Rectal smooth muscle tissue (tissue), 1 donor: ENCODE measurements at regions not wholly inside any gene's neighbourhood (a gene's known extent, or its start where the extent isn't known, plus 50 kb on each side); places are given as distances from the start of the nearest gene placed in this dataset.

Source experiments
- H3K27ac ChIP-seq: one replicate; pipeline ENCODE4 v1.7.0; 2013; ENCODE audit warnings: low read depth, low read length, inconsistent platforms
- H3K27me3 ChIP-seq: one replicate; pipeline ENCODE4 v1.7.0; 2013; ENCODE audit warnings: low read length; ENCODE audit not compliant: control insufficient read depth, insufficient read depth
- H3K36me3 ChIP-seq: one replicate; pipeline ENCODE4 v1.7.0; 2013; ENCODE audit warnings: low read length; ENCODE audit not compliant: control insufficient read depth, insufficient read depth
- H3K4me1 ChIP-seq: one replicate; pipeline ENCODE4 v1.7.0; 2013; ENCODE audit warnings: low read length; ENCODE audit not compliant: control insufficient read depth, insufficient read depth
- H3K4me3 ChIP-seq: one replicate; pipeline ENCODE4 v1.7.0; 2013; ENCODE audit warnings: low read length
- H3K9ac ChIP-seq: one replicate; pipeline ENCODE4 v1.7.0; 2013; ENCODE audit warnings: low read length

GRCh38 chr15:69794645-69795469, 302.9 kb downstream of the TLE3 start:
- no peak overlapping the region for H3K9ac ChIP-seq
- H3K4me1 ChIP-seq, result peaks cover 2% of the 10 kb centered on the region
- H3K27me3 ChIP-seq, result no peaks in the 10 kb centered on the region
- no peak overlapping the region for H3K4me3 ChIP-seq
- H3K27ac ChIP-seq, result peak overlapping the region; percentile 64
- H3K36me3 ChIP-seq, result no peaks in the 10 kb centered on the region

DNA sequence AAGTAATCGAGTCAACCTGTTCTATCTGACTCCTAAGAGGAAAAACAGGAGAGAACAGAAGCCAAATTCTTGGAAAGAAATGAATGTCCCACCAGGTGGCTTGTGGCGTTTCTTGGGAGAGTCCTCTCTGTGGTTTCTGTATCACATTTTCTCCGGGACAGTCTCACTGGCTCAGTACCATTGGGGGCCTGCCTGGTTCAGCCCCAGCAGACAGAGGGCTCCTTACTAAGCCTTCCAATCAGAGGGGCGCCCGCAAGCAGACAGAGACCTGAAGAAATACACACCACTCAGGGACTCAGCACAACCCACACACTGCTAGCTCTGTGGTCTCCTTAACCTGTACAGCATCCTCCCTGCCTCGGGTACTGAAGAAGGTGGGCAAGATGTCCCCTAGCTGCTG, 302.1 kb downstream of the TLE3 start:
- Histone ChIP-seq H3K9ac (no peak overlapping the region), H3K4me1 (peaks cover 2% of the 10 kb centered on the region), H3K27ac (peak overlapping the region; percentile 44), H3K27me3 (no peaks in the 10 kb centered on the region), H3K4me3 (no peak overlapping the region), H3K36me3 (no peaks in the 10 kb centered on the region)

DNA sequence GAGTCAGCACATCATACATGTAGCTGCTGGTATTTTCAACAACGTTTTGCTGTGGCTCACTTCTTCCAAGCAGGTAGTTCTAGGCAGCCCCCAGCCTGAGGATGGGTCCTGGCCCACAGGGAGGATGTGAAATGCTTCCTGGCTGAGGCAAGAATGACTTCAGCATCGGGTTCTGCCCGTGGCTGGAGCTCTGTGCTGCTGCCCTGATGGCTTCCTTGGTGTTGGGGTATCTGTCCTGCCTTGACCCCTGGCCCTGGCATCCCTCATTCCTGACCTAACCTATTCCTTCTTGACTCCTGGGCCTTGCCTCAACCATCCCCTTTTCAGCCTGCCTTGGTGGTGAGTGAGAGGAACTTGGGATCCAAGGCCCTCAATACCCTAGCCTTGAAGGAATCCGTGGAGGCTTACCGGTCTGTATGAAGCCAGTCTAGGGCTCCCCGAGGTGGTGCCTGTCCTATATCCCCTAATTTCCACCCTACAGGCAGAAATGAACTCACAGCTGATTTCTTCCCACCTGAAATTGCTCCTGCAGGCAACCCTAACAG, 300.6 kb downstream of the TLE3 start:
- Histone ChIP-seq H3K4me1 (peaks cover 2% of the 10 kb centered on the region), H3K4me3 (no peak overlapping the region), H3K27ac (no peak overlapping the region), H3K27me3 (no peaks in the 10 kb centered on the region), H3K9ac (no peak overlapping the region), H3K36me3 (no peaks in the 10 kb centered on the region)

- no peaks in the 10 kb centered on the region for H3K27me3 ChIP-seq
- H3K9ac ChIP-seq, result no peak overlapping the region
- H3K36me3 ChIP-seq, result no peaks in the 10 kb centered on the region
- no peak overlapping the region for H3K4me3 ChIP-seq
- H3K27ac ChIP-seq, result no peak overlapping the region
- H3K4me1 ChIP-seq, result peaks cover 2% of the 10 kb centered on the region
Observed at GRCh38 chr15:69797615-69798014, 300.1 kb downstream of the TLE3 start.

DNA sequence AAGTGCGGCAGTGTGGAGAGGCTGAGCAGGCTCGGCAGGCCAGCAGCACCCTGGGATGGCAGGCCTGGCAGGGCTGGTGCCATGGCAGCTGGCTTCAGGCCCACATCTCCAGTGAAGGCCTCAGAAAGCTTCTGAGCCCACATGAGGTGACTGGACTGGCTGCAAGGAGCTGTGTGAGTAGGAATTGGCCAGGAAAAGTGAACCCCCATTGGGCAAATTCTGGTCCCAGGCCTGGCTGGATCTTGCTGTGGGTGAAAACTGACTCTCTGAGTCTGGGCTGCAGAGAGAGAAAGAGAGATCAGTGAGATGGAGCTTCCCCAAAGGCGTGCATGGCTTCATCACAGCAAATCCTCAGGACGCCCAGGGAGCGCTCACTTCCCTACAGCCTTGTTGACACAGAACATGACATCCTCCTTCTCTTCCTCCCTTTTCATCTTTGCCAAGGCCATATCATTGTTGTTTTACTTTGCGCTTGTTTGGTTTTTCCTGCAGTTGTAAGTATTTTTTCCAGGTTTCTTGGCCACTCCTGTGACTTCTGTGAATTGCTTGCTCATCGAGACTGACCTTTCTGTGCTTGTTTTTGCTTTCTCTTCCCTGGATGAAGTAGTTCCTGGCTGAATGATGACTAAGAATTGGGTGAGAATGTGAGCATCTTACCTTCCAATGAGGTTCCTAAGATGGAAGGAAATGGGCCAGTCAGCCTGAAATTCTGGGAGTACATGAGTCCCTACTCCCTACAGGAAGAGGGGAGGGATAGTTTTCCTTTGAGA, 299.1 kb downstream of the TLE3 start:
- Histone ChIP-seq H3K27me3 (no peaks in the 10 kb centered on the region), H3K4me3 (no peak overlapping the region), H3K36me3 (no peaks in the 10 kb centered on the region), H3K9ac (no peak overlapping the region), H3K4me1 (peaks cover 2% of the 10 kb centered on the region), H3K27ac (no peak overlapping the region)

DNA sequence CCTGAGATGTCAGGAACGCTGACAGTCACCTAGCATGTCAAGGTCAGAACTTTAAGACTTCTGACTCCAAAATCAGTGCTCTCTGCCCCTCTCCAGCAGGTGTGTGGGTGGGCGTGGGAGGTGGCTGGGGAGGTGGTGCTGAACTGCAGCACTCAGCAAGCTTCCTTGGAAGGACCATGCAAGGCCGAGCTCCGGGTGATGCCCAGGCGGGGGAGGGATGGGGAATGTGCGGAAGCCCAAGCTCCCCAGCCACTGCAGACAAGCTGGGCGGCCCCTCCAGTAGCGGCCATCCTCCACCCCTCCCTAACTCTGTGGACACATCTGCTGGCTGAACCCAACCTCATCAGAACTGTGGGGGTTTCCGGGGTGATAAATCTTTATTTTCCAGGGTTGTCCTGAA, 296.6 kb downstream of the TLE3 start:
- Histone ChIP-seq H3K27me3 (no peaks in the 10 kb centered on the region), H3K4me1 (no peaks in the 10 kb centered on the region), H3K27ac (no peak overlapping the region), H3K36me3 (no peaks in the 10 kb centered on the region), H3K9ac (no peak overlapping the region), H3K4me3 (no peak overlapping the region)

- no peaks in the 10 kb centered on the region for H3K36me3 ChIP-seq
- H3K27me3 ChIP-seq, result no peaks in the 10 kb centered on the region
- no peak overlapping the region for H3K4me3 ChIP-seq
- H3K9ac ChIP-seq, result no peak overlapping the region
- no peaks in the 10 kb centered on the region for H3K4me1 ChIP-seq
- no peak overlapping the region for H3K27ac ChIP-seq
Observed at GRCh38 chr15:69802432-69802831, 295.3 kb downstream of the TLE3 start.

DNA sequence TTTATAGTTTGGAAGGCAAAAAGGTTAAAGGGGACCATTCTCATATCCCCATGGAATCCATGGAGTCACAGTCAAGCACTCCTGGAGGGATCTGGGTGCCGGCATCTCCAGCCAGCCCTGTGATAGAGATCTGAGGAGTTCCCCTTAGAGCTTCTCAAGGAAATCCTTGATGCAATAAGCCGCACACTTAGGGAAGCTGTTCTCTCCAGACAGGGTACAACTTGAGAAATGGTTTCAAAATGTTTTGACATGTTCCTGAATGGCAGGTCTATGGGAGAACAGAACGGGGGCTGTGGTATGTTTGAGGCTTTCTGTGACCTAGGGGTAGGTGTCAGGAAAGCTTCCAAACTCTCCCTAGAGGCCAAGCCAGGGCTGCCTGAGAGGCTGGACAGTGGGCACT, 292.9 kb downstream of the TLE3 start:
- H3K36me3 ChIP-seq, result no peaks in the 10 kb centered on the region
- no peaks in the 10 kb centered on the region for H3K27me3 ChIP-seq
- H3K4me1 ChIP-seq, result no peaks in the 10 kb centered on the region
- H3K27ac ChIP-seq, result no peak overlapping the region
- no peak overlapping the region for H3K9ac ChIP-seq
- no peak overlapping the region for H3K4me3 ChIP-seq

DNA sequence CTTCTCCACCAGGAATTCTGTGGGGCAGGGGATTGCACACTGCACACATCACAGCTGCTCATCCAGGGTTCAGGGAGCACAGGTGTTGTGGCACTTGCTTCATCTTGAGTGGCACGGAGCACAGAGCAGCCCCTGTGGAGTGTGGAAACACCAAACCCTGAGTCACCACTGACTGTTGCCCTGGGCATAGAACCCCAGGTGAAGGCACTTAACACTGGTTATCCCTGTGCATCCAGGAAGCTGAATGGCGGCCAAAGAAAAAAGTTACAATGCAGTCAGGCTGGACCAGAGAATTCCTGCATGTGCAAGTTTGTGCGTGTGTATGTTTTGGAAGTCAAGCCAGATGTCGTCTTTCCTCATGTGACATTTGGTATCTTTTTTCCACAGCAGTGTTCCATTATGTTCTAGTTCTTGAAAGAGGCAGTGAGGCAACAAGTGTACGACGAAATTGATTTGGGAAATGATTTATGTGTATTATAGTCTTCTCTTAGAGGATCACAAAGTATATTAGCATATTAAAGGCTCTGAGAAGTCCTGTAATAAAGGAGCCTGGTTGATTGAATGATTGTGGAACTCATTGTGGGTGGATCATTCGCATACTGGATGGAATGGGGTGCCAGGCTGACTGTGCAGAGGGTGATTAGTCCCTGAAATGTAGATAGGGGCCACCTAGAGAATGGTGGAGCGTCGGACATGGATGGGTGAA, 292.3 kb downstream of the TLE3 start:
- H3K27ac ChIP-seq, result no peak overlapping the region
- H3K36me3 ChIP-seq, result no peaks in the 10 kb centered on the region
- no peak overlapping the region for H3K4me3 ChIP-seq
- no peaks in the 10 kb centered on the region for H3K27me3 ChIP-seq
- H3K4me1 ChIP-seq, result no peaks in the 10 kb centered on the region
- no peak overlapping the region for H3K9ac ChIP-seq

DNA sequence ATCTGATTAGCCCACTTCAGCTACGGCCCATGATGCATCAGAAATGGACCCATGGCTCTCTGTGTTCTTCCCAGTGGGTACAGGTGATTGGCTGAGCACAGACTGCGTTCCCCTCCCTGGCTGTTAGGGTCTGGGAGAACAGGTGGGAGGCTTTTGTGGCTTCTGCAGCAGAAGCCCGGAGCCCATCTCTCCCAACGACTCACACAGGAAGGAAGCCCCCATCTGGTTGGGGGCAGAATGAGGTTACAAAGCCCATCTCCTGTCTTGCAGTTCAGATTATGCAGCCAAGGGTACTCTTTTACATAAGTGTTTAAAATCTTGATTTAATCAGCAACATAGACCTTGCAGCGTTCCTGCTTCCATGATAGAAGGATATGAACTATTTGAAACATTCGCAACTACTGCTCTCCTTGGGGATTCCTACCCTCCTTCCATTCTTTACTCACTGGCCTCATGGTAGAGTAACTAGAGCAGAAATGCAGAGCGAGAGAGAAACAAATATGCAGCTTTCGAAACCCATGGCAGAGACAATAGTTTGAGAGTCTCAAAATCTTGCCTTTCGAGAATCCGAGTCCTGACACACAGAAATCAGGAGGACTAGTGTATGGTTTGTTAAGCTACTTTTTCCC, 291.3 kb downstream of the TLE3 start:
- Histone ChIP-seq H3K4me1 (no peaks in the 10 kb centered on the region), H3K4me3 (no peak overlapping the region), H3K9ac (no peak overlapping the region), H3K36me3 (no peaks in the 10 kb centered on the region), H3K27me3 (no peaks in the 10 kb centered on the region), H3K27ac (no peak overlapping the region)

GRCh38 chr15:69807721-69808120, 290.0 kb downstream of the TLE3 start:
- no peaks in the 10 kb centered on the region for H3K27me3 ChIP-seq

DNA sequence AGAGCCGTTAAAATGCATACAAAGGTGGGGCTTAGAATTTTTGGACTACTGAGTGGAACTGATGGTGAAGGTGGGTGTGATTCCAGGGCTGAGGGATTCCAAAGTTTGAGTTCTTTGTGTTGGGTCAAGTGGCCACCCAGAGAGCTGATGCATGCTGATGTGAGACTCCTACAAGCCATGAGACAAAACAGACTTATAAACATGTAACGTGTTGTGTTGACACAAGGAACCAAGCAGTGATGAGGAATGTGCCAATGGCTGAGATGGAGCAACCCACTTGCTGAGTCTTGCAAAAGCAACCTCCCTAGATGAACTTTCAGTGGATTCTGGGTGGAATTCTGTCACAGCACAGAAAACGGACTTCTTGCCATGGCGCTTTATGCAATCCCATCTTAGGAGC, 289.0 kb downstream of the TLE3 start:
- H3K36me3 ChIP-seq, result no peaks in the 10 kb centered on the region
- no peaks in the 10 kb centered on the region for H3K4me1 ChIP-seq
- no peaks in the 10 kb centered on the region for H3K27me3 ChIP-seq
- H3K27ac ChIP-seq, result no peak overlapping the region
- no peak overlapping the region for H3K9ac ChIP-seq
- no peak overlapping the region for H3K4me3 ChIP-seq

More at GRCh38 chr15:69807721-69808120, 290.0 kb downstream of the TLE3 start:
- no peak overlapping the region for H3K27ac ChIP-seq
- no peak overlapping the region for H3K4me3 ChIP-seq
- no peaks in the 10 kb centered on the region for H3K4me1 ChIP-seq
- H3K9ac ChIP-seq, result no peak overlapping the region
- no peaks in the 10 kb centered on the region for H3K36me3 ChIP-seq
